Lower leg skin (tissue), 4 donors: ENCODE measurements at regions not wholly inside any gene's neighbourhood (a gene's known extent, or its start where the extent isn't known, plus 50 kb on each side); places are given as distances from the start of the nearest gene placed in this dataset.

Experiments used
- DNase-seq, 2 donors: peaks; one replicate each; pipeline ENCODE4 v3.0.0-alpha.2; 2019; ENCODE audit warnings: low spot score in 2 of 2
- H3K4me3 ChIP-seq: fragments of 200-600 bp; sonication (generic); 2 replicates; pipeline ENCODE4 v1.5.1; 2017; ENCODE audit warnings: mild to moderate bottlenecking, low read depth; ENCODE audit not compliant: poor library complexity, severe bottlenecking
- POLR2A ChIP-seq, 2 donors: fragments of 450-650 bp; IDR thresholded peaks; one replicate each; pipeline ENCODE4 v1.6.1; 2016 to 2017; ENCODE audit warnings: antibody characterized with exemption in 2 of 2, mild to moderate bottlenecking in 1 of 2, moderate library complexity in 1 of 2
- WGBS, 2 donors: methylation state at CpG; one replicate each; pipeline ENCODE4 v1.1.5; 2018; 5-methylcytosine and 5-hydroxymethylcytosine counted together
- intact Hi-C: fragments of 100-400 bp; cut with DNase I; formaldehyde crosslinking; loops from one replicate; pipeline ENCODE4 v1.15.0; 2023; ENCODE audit warnings: low total_unique reads
- TF ChIP-seq, protein P1 (sequence below), 3 donors: fragments of 450-650 bp; IDR thresholded peaks; one replicate each; pipeline ENCODE4 v1.5.1; 2016; ENCODE audit warnings: antibody characterized with exemption in 3 of 3, mild to moderate bottlenecking in 3 of 3, moderate library complexity in 2 of 3

DNA sequence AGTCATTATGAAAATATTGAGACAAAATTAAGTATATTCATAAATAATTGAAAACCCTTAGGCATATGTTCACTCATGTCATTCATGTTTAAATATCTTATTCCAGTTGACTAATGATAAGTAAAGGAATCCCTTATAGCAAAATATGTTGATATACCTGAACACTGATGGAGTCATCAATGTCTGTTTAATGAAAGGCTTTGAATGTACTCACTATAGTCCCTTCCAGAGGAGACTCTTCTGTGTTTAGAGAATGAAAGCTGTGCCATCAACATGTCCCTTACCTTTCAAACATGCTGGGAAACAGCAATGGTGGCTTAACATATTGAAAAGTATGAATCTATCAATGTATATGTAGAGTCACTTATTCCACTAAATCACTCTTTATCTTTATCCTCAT lies 242.9 kb downstream of the KCNJ3 start:
- TF ChIP-seq, protein P1, sequence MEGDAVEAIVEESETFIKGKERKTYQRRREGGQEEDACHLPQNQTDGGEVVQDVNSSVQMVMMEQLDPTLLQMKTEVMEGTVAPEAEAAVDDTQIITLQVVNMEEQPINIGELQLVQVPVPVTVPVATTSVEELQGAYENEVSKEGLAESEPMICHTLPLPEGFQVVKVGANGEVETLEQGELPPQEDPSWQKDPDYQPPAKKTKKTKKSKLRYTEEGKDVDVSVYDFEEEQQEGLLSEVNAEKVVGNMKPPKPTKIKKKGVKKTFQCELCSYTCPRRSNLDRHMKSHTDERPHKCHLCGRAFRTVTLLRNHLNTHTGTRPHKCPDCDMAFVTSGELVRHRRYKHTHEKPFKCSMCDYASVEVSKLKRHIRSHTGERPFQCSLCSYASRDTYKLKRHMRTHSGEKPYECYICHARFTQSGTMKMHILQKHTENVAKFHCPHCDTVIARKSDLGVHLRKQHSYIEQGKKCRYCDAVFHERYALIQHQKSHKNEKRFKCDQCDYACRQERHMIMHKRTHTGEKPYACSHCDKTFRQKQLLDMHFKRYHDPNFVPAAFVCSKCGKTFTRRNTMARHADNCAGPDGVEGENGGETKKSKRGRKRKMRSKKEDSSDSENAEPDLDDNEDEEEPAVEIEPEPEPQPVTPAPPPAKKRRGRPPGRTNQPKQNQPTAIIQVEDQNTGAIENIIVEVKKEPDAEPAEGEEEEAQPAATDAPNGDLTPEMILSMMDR (IDR thresholded peaks at IDR 0.05): no peak
- no peak for TF ChIP-seq POLR2A (IDR thresholded peaks at IDR 0.05)
- intact Hi-C loops: no loop called here
- no peak for DNase-seq
- no peak overlapping the region for H3K4me3 ChIP-seq

DNA sequence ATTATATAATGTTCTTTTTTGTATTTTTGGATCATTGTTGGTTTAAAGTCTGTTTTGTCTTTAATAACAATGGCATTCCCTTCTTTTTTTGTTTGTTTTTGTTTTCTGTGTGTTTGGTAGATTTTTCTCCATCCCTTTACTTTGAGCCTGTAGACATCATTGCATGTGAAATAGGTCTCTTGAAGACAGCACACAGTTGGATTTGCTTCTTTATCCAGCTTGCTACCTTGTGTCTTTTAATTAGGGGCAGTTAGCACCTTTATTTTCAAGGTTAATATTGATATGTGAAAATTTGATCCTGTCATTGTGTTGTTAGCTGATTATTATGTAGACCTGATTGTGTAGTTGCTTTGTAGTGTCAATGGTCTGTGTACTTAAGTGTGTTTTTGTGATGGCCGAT lies 235.7 kb downstream of the KCNJ3 start:
- DNase-seq: no peak
- H3K4me3 ChIP-seq: no peak overlapping the region
- TF ChIP-seq POLR2A (IDR thresholded peaks at IDR 0.05): no peak
- TF ChIP-seq, protein P1 (IDR thresholded peaks at IDR 0.05): no peak
- WGBS, 2 donors: 83 to 93% methylated on average over 1 of the region's 1 CpG
- intact Hi-C loops: no loop called here

DNA sequence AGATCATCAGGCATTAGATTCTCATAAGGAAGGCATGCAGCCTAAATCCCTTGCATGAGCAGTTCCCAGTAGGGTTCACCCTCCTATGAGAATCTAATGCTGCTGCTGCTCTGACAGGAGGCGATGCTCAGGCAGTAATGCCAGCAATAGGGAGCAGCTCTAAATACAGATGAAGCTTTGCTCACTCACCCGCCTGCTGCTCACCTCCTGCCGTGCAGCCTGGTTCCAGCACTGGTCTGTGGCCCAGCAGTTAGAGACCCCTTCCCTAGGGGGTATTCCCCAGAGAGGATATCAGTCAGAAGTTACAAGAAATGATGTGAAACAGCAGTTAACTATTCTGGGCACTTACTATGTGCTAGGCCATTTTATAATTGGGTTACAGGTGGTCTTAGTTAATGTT lies 226.0 kb downstream of the KCNJ3 start:
- DNase-seq: no peak
- no peak overlapping the region for H3K4me3 ChIP-seq
- TF ChIP-seq POLR2A (IDR thresholded peaks at IDR 0.05): no peak
- TF ChIP-seq, protein P1 (IDR thresholded peaks at IDR 0.05): no peak
- 79 to 81% methylated on average over 3 of the region's 3 CpGs for WGBS, 2 donors
- intact Hi-C loops: no loop called here

DNA sequence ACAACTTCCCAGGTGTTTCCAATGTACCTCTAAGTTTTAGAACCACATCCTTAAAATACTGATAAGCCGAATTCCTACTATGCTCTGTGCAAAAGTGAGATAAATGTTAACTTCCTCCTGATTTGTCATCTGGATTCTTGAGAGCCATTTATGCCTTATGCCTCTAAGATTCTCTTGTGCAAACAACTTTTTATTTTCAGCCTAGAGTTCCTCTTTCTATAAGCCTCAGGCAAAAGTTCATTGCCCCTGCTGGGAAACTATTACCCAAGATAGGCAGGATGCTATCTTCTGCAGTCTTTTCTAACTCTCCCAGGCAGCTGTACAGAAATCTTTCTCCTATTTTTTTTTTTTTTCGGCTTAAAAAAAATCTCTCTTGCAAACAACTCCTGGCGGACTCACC lies 216.1 kb downstream of the KCNJ3 start:
- TF ChIP-seq POLR2A (IDR thresholded peaks at IDR 0.05): no peak
- TF ChIP-seq, protein P1 (IDR thresholded peaks at IDR 0.05): no peak
- H3K4me3 ChIP-seq: no peak overlapping the region
- WGBS, 2 donors: 74 to 76% methylated on average over 3 of the region's 3 CpGs

DNA sequence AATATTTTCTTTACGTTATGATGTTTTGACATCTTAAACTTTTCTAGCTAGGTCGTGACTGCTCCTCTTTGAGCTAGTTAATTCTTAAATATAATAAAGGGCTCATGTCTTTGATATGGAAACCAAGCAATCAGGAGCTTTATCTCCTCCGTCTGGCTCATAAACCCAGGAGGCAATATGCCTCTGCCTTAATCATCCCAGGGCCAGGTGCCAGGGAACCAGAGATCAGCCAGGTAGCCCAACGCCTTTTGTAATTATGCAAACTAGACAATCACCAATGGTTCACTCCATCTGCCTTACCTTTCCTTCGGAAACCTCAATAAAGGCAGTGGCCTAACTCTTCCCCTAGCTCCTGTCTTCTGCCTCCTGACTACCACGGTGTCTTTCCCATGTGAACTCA lies 213.7 kb downstream of the KCNJ3 start:
- TF ChIP-seq, protein P1 (IDR thresholded peaks at IDR 0.05): no peak
- no peak for TF ChIP-seq POLR2A (IDR thresholded peaks at IDR 0.05)
- DNase-seq: no peak
- WGBS, 2 donors: 65 to 75% methylated on average over 6 of the region's 6 CpGs
- intact Hi-C loops: no loop called here
- H3K4me3 ChIP-seq: no peak overlapping the region

More for the DNA sequence above, 216.1 kb downstream of the KCNJ3 start:
- intact Hi-C loops: no loop called here
- DNase-seq: no peak

DNA sequence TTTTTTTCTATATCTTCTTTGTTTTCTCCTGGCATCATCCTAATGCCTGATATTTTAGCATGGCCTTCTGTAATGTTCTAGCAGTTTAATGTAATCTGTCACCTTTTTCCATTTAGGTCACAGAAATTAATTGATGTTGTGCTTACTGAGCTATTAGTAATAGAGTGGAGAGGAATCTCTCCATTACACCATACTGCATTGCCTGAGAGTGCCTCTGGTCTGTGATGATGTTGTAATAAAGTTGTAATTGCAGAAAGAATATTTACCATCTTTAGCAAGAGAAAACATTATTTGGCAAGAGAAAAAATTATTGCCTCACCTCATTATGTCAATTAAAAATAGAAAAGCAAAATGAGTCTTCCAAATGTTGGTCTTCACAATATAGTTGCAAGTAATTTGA lies 213.2 kb downstream of the KCNJ3 start:
- no peak for DNase-seq
- intact Hi-C loops: no loop called here
- TF ChIP-seq, protein P1 (IDR thresholded peaks at IDR 0.05): no peak
- no peak for TF ChIP-seq POLR2A (IDR thresholded peaks at IDR 0.05)
- H3K4me3 ChIP-seq: no peak overlapping the region
